Stimulated activated CD8-positive, alpha-beta memory T cell treated with anti-CD3 and anti-CD28 coated beads, Interleukin-4, amount 100 ng/mL, for 48 hours (primary cell): ENCODE measurements at regions not wholly inside any gene's neighbourhood (a gene's known extent, or its start where the extent isn't known, plus 50 kb on each side); places are given as distances from the start of the nearest gene placed in this dataset.

ENCODE experiments used
- DNase-seq: peaks from one replicate; pipeline ENCODE4 v3.0.0-alpha.2; 2020

DNA sequence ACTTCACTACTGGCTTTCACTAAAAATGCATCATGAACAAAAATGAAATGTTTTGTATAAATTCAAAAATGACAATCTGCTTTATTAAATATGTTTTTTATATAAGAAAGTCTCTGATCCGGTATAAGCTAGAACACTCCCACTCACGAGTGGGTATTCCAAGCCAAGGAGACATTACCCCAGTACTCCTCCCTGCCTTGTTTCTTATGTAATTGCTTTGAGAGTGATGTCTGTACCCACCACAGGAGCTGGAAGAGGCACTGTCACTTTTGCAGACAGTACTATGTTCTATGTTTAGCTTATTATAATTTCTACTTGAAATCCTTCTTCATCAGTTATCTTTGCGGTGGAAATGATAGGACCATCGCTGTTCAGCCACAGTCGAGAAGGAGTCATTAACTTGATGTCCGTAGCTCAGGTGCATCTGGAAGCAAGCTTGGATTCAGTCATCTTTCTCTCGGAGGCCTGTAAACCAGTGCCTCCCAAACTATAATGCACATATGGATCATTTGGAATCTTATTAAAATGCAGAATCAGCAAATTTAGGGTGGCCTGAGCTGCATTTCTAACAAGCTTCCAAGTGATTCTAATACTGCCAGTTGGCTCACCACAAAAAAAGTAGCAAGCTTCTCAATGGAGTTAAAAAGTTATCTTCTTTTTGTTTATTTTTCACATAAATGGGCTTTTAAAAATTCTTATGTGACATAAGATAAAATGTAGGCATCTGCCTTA is 396.4 kb downstream of the GRIA2 start:
- no peak for DNase-seq

DNA sequence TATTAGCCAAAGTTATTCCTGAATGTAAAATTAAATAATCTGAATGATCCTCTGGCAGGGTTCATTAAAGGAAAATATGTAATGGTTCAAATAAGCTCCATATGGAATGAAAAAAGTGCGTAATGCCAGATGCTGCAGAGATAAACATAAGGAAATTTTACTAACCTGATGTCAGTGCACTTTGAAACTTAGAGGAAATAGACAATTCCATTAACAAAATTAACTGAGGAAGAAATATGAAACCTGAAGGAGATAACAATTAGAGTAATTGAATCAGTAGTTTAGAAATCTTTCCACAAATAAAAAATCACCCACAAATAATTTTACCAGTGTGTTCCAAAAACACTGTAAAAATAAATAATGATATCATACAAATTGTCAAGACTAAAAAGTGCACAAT is 387.5 kb downstream of the GRIA2 start:
- no peak for DNase-seq

- DNase-seq = no peak
Measured at GRCh38 chr4:157600583-157600982, 380.1 kb downstream of the GRIA2 start.

DNA sequence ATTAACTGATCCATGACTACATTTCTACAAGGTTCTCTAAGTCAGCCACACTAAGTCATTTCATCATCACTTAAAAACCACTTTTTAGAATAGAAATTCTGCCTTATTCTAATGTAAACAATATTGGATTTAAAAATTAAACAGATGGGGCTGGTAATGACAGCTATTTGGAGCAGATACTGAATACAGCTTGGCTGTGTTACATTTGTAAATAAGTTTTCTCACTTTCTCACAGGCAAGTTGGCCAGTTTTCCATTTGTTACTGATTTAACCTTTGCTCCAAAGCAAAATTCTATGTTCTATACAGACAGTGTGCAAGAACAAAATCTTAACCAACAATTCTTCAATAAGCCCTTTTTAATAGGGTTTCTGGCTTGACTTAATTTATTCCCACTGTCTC is 370.7 kb downstream of the GRIA2 start:
- DNase-seq = no peak

- no peak for DNase-seq
Measured at GRCh38 chr4:157590679-157591078, 370.2 kb downstream of the GRIA2 start.

DNA sequence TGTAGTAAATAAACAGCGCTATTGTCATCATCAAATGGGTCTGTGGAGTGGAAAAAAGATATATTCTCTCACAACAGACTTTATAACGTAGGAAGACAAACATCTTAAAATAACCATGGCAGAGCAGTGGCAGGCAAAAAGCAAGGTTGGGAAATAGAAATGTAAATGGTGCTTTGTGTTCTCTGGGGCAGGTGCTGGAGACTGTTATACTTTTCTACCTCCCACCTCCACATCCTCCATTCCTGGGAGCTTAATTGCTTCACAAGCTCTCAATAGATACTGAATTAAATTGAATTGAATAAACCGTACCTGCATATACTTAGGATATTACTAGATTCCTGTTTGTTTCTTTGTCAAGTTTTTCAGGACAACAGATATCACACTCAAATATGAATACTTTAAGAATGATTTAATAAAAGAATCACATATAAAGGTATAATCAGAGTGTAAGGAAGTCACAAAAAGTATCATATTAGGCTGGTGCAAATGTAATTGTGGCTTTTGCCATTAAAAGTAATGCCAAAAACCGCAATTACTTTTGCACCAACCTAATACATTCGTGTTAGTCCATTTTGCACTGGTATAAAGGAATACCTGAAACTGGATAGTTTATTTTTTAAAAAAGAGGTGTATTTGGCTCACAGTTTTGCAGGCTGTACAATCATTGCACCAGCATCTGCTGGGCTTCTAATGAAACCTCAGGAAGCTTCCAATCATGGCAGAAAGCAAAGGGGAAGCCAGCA is 367.3 kb downstream of the GRIA2 start:
- DNase-seq = no peak

GRCh38 chr4:157582141-157582540 is 361.6 kb downstream of the GRIA2 start:
- DNase-seq = no peak

DNA sequence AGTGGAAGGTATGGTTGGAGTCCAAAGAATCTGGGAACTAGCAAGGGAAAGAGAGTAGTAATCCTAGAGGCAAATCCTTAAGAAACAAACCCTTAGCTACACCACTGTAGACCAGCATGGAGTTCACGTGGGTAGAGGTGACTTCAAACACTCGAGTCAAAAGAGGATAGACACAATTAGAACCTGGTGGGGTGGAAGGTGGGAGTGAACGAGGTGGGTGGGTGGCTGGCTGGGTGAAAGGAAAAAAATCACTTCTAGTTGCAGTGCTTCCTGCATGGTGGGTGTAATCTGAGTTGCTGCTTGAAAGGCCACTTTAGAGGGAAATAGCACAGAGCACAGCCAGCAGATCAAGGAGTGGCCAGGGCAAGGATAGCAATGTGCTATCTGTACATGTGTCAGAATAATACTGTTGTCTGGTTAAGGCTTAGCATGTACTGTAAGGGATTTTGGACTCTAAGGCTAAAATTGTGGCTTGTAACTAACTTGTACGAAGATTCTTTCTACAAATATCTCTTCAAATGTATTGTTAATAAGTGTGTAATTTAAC is 356.2 kb downstream of the GRIA2 start:
- DNase-seq = no peak

- no peak for DNase-seq
Measured at GRCh38 chr4:157575339-157575738, 354.8 kb downstream of the GRIA2 start.

GRCh38 chr4:157574606-157575005 is 354.1 kb downstream of the GRIA2 start:
- no peak for DNase-seq

GRCh38 chr4:157572951-157573350 is 352.4 kb downstream of the GRIA2 start:
- no peak for DNase-seq

DNA sequence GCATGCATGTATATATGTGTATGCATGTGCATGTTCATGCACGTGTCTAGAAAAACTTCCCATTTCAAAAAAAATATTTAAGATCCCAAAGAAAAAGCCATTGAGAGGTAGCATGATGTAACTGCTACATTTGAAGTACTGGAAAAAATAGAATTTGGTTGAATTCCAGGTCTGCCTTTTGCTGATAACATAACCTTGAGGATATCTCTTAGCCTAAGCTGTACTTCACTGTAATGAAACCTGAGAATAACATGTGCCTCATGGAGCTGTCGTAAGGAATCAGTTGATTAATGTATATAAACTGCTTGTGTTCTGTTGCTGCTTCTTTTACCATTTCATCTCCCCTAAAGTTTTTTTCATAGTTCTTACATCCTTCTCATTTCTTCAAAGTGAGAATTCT is 351.8 kb downstream of the GRIA2 start:
- DNase-seq = no peak

- no peak for DNase-seq
Measured at GRCh38 chr4:157564771-157565170, 344.2 kb downstream of the GRIA2 start.

- DNase-seq = no peak
Measured at GRCh38 chr4:157564218-157564617, 343.7 kb downstream of the GRIA2 start.

GRCh38 chr4:157558016-157558415 is 337.5 kb downstream of the GRIA2 start:
- no peak for DNase-seq

GRCh38 chr4:157550028-157550427 is 329.5 kb downstream of the GRIA2 start:
- DNase-seq = no peak

DNA sequence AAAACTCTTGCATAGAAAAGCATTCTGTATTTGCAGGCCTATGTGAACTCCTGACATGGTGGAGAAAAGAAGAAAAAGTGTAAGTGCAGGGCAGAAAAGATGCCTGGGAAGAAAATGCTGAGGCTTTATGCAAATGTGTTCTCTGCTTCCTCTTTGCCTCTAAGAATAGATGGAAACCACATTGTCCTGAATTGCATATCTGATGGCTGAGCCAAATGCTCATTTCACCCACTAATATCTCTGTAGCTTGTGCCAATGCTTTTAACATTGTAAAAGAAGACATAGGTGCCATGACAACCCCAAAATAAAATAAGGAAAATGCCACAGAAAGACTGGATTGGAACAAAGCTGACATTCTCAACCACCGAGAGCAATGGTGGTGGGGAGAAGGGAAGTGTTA is 307.4 kb downstream of the GRIA2 start:
- no peak for DNase-seq

GRCh38 chr4:157521906-157522305 is 301.4 kb downstream of the GRIA2 start:
- no peak for DNase-seq

DNA sequence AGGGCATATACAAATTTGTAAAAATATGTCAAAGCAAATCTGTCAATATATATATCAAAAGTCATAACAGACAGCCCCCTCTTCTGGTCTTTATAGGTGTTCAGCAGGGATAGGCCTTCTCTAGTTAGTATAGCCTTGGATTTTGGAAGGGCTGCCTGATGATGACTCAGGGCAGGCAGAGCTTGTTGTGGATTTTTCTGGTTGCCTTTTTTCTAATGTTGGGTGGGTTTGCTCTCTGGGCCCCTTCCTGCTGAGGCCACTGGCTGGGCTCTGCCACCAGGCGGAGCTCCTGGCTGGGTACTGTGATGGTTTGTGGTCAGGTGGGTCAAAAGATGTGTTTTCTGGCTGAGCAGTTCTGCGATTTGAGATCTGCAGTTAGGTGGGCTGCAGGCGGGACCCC is 294.2 kb downstream of the GRIA2 start:
- no peak for DNase-seq

DNA sequence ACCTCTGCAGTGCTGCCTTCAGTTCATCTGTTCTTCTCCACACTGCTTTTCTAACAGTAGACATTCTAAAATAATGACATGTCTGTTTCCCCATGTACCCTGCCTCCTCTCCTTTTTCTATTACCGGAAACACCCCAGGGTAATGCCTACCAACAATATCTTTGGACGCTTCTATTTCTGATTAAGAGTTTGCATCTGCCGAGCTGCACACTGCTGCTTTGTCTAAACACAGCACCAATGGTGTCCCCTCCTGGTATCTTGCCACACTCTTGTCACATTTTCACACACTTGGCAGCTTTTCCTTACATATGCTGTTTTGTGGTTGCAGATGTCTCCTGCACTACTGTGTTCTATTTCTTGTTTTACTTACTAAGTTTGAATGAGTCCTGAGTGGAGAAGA is 288.8 kb downstream of the GRIA2 start:
- DNase-seq = no peak

GRCh38 chr4:157502656-157503055 is 282.1 kb downstream of the GRIA2 start:
- DNase-seq = no peak

DNA sequence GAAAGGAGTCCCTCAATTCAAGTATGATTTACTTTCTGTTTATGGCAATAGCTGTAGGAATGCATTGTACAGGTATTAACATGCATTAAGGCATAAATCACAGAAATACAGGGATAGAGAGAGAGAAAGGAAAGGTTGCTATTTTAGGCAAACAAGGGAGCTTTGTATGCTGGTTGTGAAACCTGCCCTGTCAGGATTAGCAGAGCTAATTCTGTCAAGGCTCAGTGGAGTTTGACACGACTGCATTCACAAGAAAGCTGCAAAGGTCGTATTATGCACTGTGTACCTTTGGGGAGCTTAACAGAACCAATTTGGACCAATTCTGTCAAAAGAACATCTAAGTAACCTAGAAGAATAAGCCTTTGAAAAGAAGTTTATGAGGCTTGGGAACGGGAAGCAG is 239.3 kb downstream of the GRIA2 start:
- no peak for DNase-seq

DNA sequence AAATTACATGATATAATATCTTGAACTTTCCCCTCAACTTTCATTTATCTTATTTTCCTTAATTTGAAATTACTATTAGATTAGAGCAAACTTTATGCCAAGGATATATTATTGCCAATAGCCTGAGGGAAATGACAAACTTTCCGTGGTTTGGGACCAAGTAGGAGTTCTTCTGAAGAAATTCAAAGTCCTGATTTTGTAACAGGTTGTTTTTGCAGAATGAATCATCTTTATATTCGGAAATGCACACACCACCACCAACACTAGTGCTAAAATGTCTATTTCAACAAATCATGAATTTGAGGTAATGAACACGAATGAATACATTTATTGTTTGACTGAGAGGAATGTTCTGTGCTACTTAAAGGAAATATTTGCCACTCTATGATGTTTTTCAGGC is 226.7 kb downstream of the GRIA2 start:
- DNase-seq = no peak

GRCh38 chr4:157444014-157444413 is 223.5 kb downstream of the GRIA2 start:
- DNase-seq = no peak
